Heart right ventricle (tissue), 16 donors: ENCODE measurements at regions not wholly inside any gene's neighbourhood (a gene's known extent, or its start where the extent isn't known, plus 50 kb on each side); places are given as distances from the start of the nearest gene placed in this dataset.

Experiments used
- ATAC-seq, 8 donors: fragments of 200-7000 bp; cut with Tn5 transposase; one replicate each; pipeline ENCODE4 v1.9.1; 2020; ENCODE audit warnings: mild to moderate bottlenecking in 8 of 8, moderate library complexity in 8 of 8, moderate number of reproducible peaks in 1 of 8
- DNase-seq, 2 donors: peaks; one replicate each; pipeline ENCODE4 v3.0.0-alpha.2; 2020
- H3K27ac ChIP-seq, 10 donors: fragments of 200-600 bp; sonication (generic) in 2 of 10; one replicate each; pipeline versions ENCODE4 v1.5.0 to v1.8.0; 2020 to 2022; ENCODE audit warnings: mild to moderate bottlenecking in 3 of 10
- H3K27me3 ChIP-seq, 7 donors: fragments of 200-600 bp; one replicate each; pipeline ENCODE4 v1.8.0; 2021 to 2022; ENCODE audit warnings: mild to moderate bottlenecking in 2 of 7
- H3K36me3 ChIP-seq, 9 donors: fragments of 200-600 bp; sonication (generic) in 1 of 9; one replicate each; pipeline versions ENCODE4 v1.5.0 to v1.8.0; 2020 to 2022; ENCODE audit warnings: mild to moderate bottlenecking in 2 of 9
- H3K4me1 ChIP-seq, 9 donors: fragments of 200-600 bp; sonication (generic) in 1 of 9; one replicate each; pipeline versions ENCODE4 v1.5.0 to v1.8.0; 2020 to 2022; ENCODE audit warnings: mild to moderate bottlenecking in 4 of 9
- H3K4me3 ChIP-seq, 10 donors: fragments of 200-600 bp; sonication (generic) in 2 of 10; one replicate each; pipeline versions ENCODE4 v1.5.0 to v1.8.0; 2020 to 2022; ENCODE audit warnings: mild to moderate bottlenecking in 7 of 10, moderate library complexity in 2 of 10
- H3K9me3 ChIP-seq, 11 donors: fragments of 200-600 bp in 10 of 11; sonication (generic) in 2 of 11; one replicate each; pipeline versions ENCODE4 v1.5.0 to v1.8.0; 2013 to 2022; ENCODE audit warnings: mild to moderate bottlenecking in 2 of 11, control low read depth in 1 of 11, moderate library complexity in 1 of 11
- CTCF ChIP-seq, 9 donors: fragments of 200-600 bp; sonication (generic) in 2 of 9; IDR thresholded peaks; one replicate each; pipeline versions ENCODE4 v1.5.0 to v1.8.0; 2021 to 2022; ENCODE audit warnings: antibody characterized with exemption in 9 of 9, mild to moderate bottlenecking in 5 of 9, moderate library complexity in 1 of 9
- WGBS, 2 donors: extraction: QIAGEN DNeasy Blood & Tissue Kit; methylation state at CpG; one replicate each; pipeline ENCODE4 v1.1.7; 2013; ENCODE audit warnings: inconsistent platforms in 1 of 2; 5-methylcytosine and 5-hydroxymethylcytosine counted together
- intact Hi-C, 10 donors: fragments of 100-400 bp; cut with DNase I; formaldehyde crosslinking; loops; one replicate each; pipeline versions ENCODE4 v1.11.1 to v1.14.2; 2022
- donor health status: Arrhythmogenic right ventricular cardiomyopathy.
- donor health status: ischemic (EF 13 %, LVEDD 7.1; RV severe dilation, severe dysfunction).
- donor health status: healthy with polysubstance abuse.
- donor health status: DM: no; HTN: yes; CAD: no.
- donor health status: DM: no; HTN: no; CAD: no.
- donor health status: ischemic (EF 25% LVEDD 6.9; RV normal size, moderate dysfunction).
- donor health status: ischemic (EF 25% LVEDD 5.7; RV mildly dilated, moderate dysfunction).
- donor health status: healthy.
- donor health status: DM: yes; HTN: yes; CAD: no.
- donor health status: Ischemic cardiomyopathy.
- donor health status: ischemic (EF 35%, LVEDD 5.7; RV mildly dilated, moderate dysfunction).
- donor health status: nonischemic (EF 11% LVEDD 7.7; RV severe dilation, severe dysfunction).
- donor health status: DM: yes; HTN: yes; CAD: no.
- donor health status: PGD.
- donor health status: ischemic (EF 29% LVEDD 5.4; RV normal size, mild dysfunction).
- donor health status: nonischemic (EF 23%, LVEDD 6.1; RV moderate dilation, normal function).

- WGBS, 2 donors: 89 to 94% methylated on average over 13 of the region's 13 CpGs
- ATAC-seq (no peak), DNase-seq (no peak)
- no peak for TF ChIP-seq CTCF (IDR thresholded peaks at IDR 0.05)
- Histone ChIP-seq H3K4me3 (no peak overlapping the region), H3K27ac (no peak overlapping the region), H3K9me3 (peaks cover 0 to 20% (median 0%) of the 10 kb centered on the region in 11 donors), H3K36me3 (no peaks in the 10 kb centered on the region), H3K4me1 (no peaks in the 10 kb centered on the region), H3K27me3 (no peaks in the 10 kb centered on the region)
- intact Hi-C loops: no loop called here
These were observed 202.4 kb upstream of the PRDM9 start for GRCh38 chr5:23305055-23305454.

- Histone ChIP-seq H3K27ac (no peak overlapping the region), H3K36me3 (no peaks in the 10 kb centered on the region), H3K4me3 (no peak overlapping the region), H3K27me3 (no peaks in the 10 kb centered on the region), H3K9me3 (peaks cover 0 to 20% (median 0%) of the 10 kb centered on the region in 11 donors), H3K4me1 (no peaks in the 10 kb centered on the region)
- intact Hi-C loops: no loop called here
- WGBS, 2 donors: 86 to 90% methylated on average over 18 of the region's 18 CpGs
- ATAC-seq (no peak), DNase-seq (no peak)
- no peak for TF ChIP-seq CTCF (IDR thresholded peaks at IDR 0.05)
These were observed 203.6 kb upstream of the PRDM9 start for GRCh38 chr5:23303836-23304235.

- no peak overlapping the region for H3K27ac ChIP-seq
- intact Hi-C loops: no loop called here
- no peaks in the 10 kb centered on the region for H3K36me3 ChIP-seq
- H3K9me3 ChIP-seq: peaks cover 0 to 20% (median 0%) of the 10 kb centered on the region in 11 donors
- TF ChIP-seq CTCF (IDR thresholded peaks at IDR 0.05): peak in 1 of 9 donors; percentile 12
- H3K27me3 ChIP-seq: no peaks in the 10 kb centered on the region
- H3K4me1 ChIP-seq: no peaks in the 10 kb centered on the region
- no peak for ATAC-seq
- H3K4me3 ChIP-seq: no peak overlapping the region
- DNase-seq: no peak
- 73 to 76% methylated on average over 6 of the region's 6 CpGs for WGBS, 2 donors
These were observed 204.0 kb upstream of the PRDM9 start for GRCh38 chr5:23303435-23303834.

GRCh38 chr5:23302438-23302837 lies 205.0 kb upstream of the PRDM9 start:
- no peak for TF ChIP-seq CTCF (IDR thresholded peaks at IDR 0.05)

More at GRCh38 chr5:23302438-23302837, 205.0 kb upstream of the PRDM9 start:
- Histone ChIP-seq H3K27me3 (no peaks in the 10 kb centered on the region), H3K27ac (no peak overlapping the region), H3K9me3 (peaks cover 0 to 20% (median 0%) of the 10 kb centered on the region in 11 donors), H3K36me3 (no peaks in the 10 kb centered on the region), H3K4me1 (no peaks in the 10 kb centered on the region), H3K4me3 (no peak overlapping the region)
- intact Hi-C loops: no loop called here
- no peak for ATAC-seq
- DNase-seq: no peak
- WGBS, 2 donors: 86 to 89% methylated on average over 1 of the region's 1 CpG
